Caco-2 (cell line): ENCODE measurements at regions not wholly inside any gene's neighbourhood (a gene's known extent, or its start where the extent isn't known, plus 50 kb on each side); places are given as distances from the start of the nearest gene placed in this dataset.

ENCODE experiments used
- BruUV-seq: library from RNA; stranded (reverse); fragments of 400-500 nt; replicated peaks from 2 replicates; lab custom pipeline; 2021; lab: Mats Ljungman, UMichigan
- CTCF ChIA-PET: fragments of 300-600 bp; sonication (Branson Sonifier 250); formaldehyde crosslinking; loops from one replicate; lab custom pipeline; 2022; ENCODE audit warnings: antibody characterized with exemption; lab: Charles Lee
- POLR2A ChIA-PET: fragments of 300-600 bp; sonication (Branson Sonifier 250); formaldehyde crosslinking; loops from one replicate; lab custom pipeline; 2022; ENCODE audit warnings: antibody characterized with exemption; lab: Charles Lee
- DNase-seq, 2 experiments: peaks; one replicate each; pipeline versions ENCODE4 v3.0.0 to v3.0.0-alpha.2; 2020 to 2022
- H3K27me3 ChIP-seq: replicated peaks from 2 replicates; pipeline ENCODE4 v1.6.0; 2011; ENCODE audit warnings: low read length; ENCODE audit not compliant: control insufficient read depth, insufficient read depth
- H3K36me3 ChIP-seq: 2 replicates; pipeline ENCODE4 v1.5.1; 2011; ENCODE audit warnings: low read length; ENCODE audit not compliant: control insufficient read depth, insufficient read depth
- H3K4me1 ChIP-seq: fragments of 250-450 bp; sonication (Bioruptor Pico); 2 replicates; pipeline ENCODE4 v1.5.1; 2020; ENCODE audit warnings: mild to moderate bottlenecking
- H3K4me3 ChIP-seq: 2 replicates; pipeline ENCODE4 v1.5.1; 2011; ENCODE audit warnings: low read depth, mild to moderate bottlenecking, control low read depth, low read length
- H3K9me3 ChIP-seq: fragments of 250-450 bp; sonication (Bioruptor Pico); 2 replicates; pipeline ENCODE4 v1.5.1; 2020; ENCODE audit warnings: mild to moderate bottlenecking, moderate library complexity
- H3K27ac Mint-ChIP-seq: one replicate; pipeline ENCODE4 v1.8.0; 2022; ENCODE audit warnings: mixed read lengths; ENCODE audit not compliant: unreplicated experiment
- H3K27me3 Mint-ChIP-seq: one replicate; pipeline ENCODE4 v1.8.0; 2022; ENCODE audit warnings: mixed read lengths; ENCODE audit not compliant: insufficient read depth, unreplicated experiment
- H3K36me3 Mint-ChIP-seq: one replicate; pipeline ENCODE4 v1.8.0; 2022; ENCODE audit warnings: mild to moderate bottlenecking, mixed read lengths; ENCODE audit not compliant: insufficient read depth, unreplicated experiment
- H3K4me1 Mint-ChIP-seq: one replicate; pipeline ENCODE4 v1.8.0; 2022; ENCODE audit warnings: low read depth, mixed read lengths; ENCODE audit not compliant: unreplicated experiment
- H3K4me3 Mint-ChIP-seq: one replicate; pipeline ENCODE4 v1.8.0; 2022; ENCODE audit warnings: mild to moderate bottlenecking, moderate library complexity, mixed read lengths; ENCODE audit not compliant: unreplicated experiment
- H3K9me3 Mint-ChIP-seq: one replicate; pipeline ENCODE4 v1.8.0; 2022; ENCODE audit warnings: mixed read lengths; ENCODE audit not compliant: unreplicated experiment
- CTCF ChIP-seq, 2 experiments: fragments of 200-600 bp in 1 of 2; IDR thresholded peaks; 1 replicate in 1 of 2; 2 replicates in 1 of 2; pipeline versions ENCODE4 v1.5.1 to v1.8.0; 2011 to 2022; ENCODE audit warnings: antibody characterized with exemption in 1 of 2, control low read depth in 1 of 2, inconsistent platforms in 1 of 2, low read depth in 1 of 2, low read length in 1 of 2, mild to moderate bottlenecking in 1 of 2, moderate library complexity in 1 of 2; ENCODE audit not compliant: insufficient read depth in 1 of 2, severe bottlenecking in 1 of 2, unreplicated experiment in 1 of 2
- intact Hi-C: fragments of 100-400 bp; cut with micrococcal nuclease; formaldehyde crosslinking; loops from one replicate; pipeline ENCODE4 v1.10.0; 2022; ENCODE audit not compliant: unreplicated experiment

DNA sequence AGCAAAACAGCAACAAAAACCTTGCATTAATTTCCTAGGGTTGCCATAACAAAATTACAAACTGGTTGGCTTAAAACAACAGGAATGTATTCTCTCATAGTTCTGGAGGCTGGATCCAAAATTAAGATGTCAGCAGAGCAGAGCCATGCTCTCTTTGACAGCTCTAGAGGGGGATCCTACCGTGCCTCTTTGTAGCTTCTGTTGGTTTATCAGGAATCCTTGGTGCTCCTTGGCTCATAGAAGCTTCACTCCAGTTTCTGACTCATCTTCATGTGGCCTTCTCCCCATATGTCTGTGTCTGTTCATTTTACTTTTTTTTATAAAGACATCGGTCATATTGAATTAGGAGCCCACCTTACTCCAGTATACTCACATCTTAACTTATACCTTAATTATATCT, 90.5 kb upstream of the POU2AF2 start:
- Histone ChIP-seq H3K4me3 (no peak overlapping the region), H3K27me3 (peaks cover 3% of the 10 kb centered on the region; the same call in 1 of the 2 replicates), H3K9me3 (0 out of 2 replicates have a peak, but pooled peaks cover 3% of the 10 kb centered on the region), H3K36me3 (no peaks in the 10 kb centered on the region), H3K4me1 (no peaks in the 10 kb centered on the region)
- Mint-ChIP-seq H3K4me3 (no peak overlapping the region), H3K36me3 (no peaks in the 10 kb centered on the region), H3K4me1 (no peaks in the 10 kb centered on the region), H3K9me3 (no peaks in the 10 kb centered on the region), H3K27ac (no peak overlapping the region), H3K27me3 (peaks cover 23% of the 10 kb centered on the region)
- BruUV-seq, result no TSS peak
- ChIA-PET CTCF (no interaction called here), POLR2A (no interaction called here)
- no peak for DNase-seq
- no peak for TF ChIP-seq CTCF (IDR thresholded peaks at IDR 0.05; ENCODE audit: insufficient read depth in 1 of 2, low read depth in 1 of 2, low read length in 1 of 2, severe bottlenecking in 1 of 2, unreplicated experiment in 1 of 2)
- intact Hi-C loops, result no loop called here

GRCh38 chr11:111153194-111153593, 92.3 kb upstream of the POU2AF2 start:
- H3K4me3 ChIP-seq, result no peak overlapping the region
- no peak for TF ChIP-seq CTCF (IDR thresholded peaks at IDR 0.05; ENCODE audit: insufficient read depth in 1 of 2, low read depth in 1 of 2, low read length in 1 of 2, severe bottlenecking in 1 of 2, unreplicated experiment in 1 of 2)
- H3K36me3 ChIP-seq, result no peaks in the 10 kb centered on the region
- H3K9me3 ChIP-seq, result no peaks in the 10 kb centered on the region
- peaks cover 19% of the 10 kb centered on the region for H3K27me3 Mint-ChIP-seq
- no peaks in the 10 kb centered on the region for H3K9me3 Mint-ChIP-seq
- H3K27ac Mint-ChIP-seq, result no peak overlapping the region
- intact Hi-C loops, result no loop called here
- no peak for DNase-seq
- CTCF ChIA-PET, result no interaction called here
- POLR2A ChIA-PET, result no interaction called here
- no peak overlapping the region for H3K4me3 Mint-ChIP-seq
- H3K4me1 Mint-ChIP-seq, result no peaks in the 10 kb centered on the region
- no peaks in the 10 kb centered on the region for H3K4me1 ChIP-seq
- BruUV-seq, result no TSS peak
- H3K36me3 Mint-ChIP-seq, result no peaks in the 10 kb centered on the region
- H3K27me3 ChIP-seq, result peaks cover 3% of the 10 kb centered on the region; the same call in 1 of the 2 replicates

GRCh38 chr11:111148953-111149352, 96.6 kb upstream of the POU2AF2 start:
- BruUV-seq, result no TSS peak
- 0 out of 2 replicates have a peak, but pooled peaks cover 1% of the 10 kb centered on the region for H3K27me3 ChIP-seq
- H3K9me3 ChIP-seq, result no peaks in the 10 kb centered on the region
- H3K36me3 ChIP-seq, result no peaks in the 10 kb centered on the region
- no peaks in the 10 kb centered on the region for H3K4me1 ChIP-seq
- H3K9me3 Mint-ChIP-seq, result no peaks in the 10 kb centered on the region
- no peak overlapping the region for H3K4me3 Mint-ChIP-seq
- ChIA-PET CTCF (no interaction called here), POLR2A (no interaction called here)
- H3K4me3 ChIP-seq, result no peak overlapping the region
- no peaks in the 10 kb centered on the region for H3K36me3 Mint-ChIP-seq
- peaks cover 13% of the 10 kb centered on the region for H3K27me3 Mint-ChIP-seq
- intact Hi-C loops, result no loop called here
- TF ChIP-seq CTCF (IDR thresholded peaks at IDR 0.05; ENCODE audit: insufficient read depth in 1 of 2, low read depth in 1 of 2, low read length in 1 of 2, severe bottlenecking in 1 of 2, unreplicated experiment in 1 of 2), result no peak
- no peaks in the 10 kb centered on the region for H3K4me1 Mint-ChIP-seq
- no peak overlapping the region for H3K27ac Mint-ChIP-seq
- DNase-seq, result no peak
